Panc1 (cell line): ENCODE measurements at regions not wholly inside any gene's neighbourhood (a gene's known extent, or its start where the extent isn't known, plus 50 kb on each side); places are given as distances from the start of the nearest gene placed in this dataset.

Experiments used
- ATAC-seq: fragments of 200-7000 bp; cut with Tn5 transposase; 2 replicates; pipeline ENCODE4 v1.9.1; 2020; ENCODE audit warnings: mild to moderate bottlenecking, moderate library complexity
- BruUV-seq: library from RNA; stranded (reverse); fragments of 400-500 nt; replicated peaks from 2 replicates; lab custom pipeline; 2021; lab: Mats Ljungman, UMichigan
- CTCF ChIA-PET: fragments of 300-600 bp; sonication (Branson Sonifier 250); formaldehyde crosslinking; loops from one replicate; lab custom pipeline; 2022; ENCODE audit warnings: antibody characterized with exemption; lab: Charles Lee
- POLR2A ChIA-PET: fragments of 300-600 bp; sonication (Branson Sonifier 250); formaldehyde crosslinking; loops from one replicate; lab custom pipeline; 2022; ENCODE audit warnings: antibody characterized with exemption; lab: Charles Lee
- DNase-seq: peaks from one replicate; pipeline ENCODE4 v3.0.0-alpha.2; 2010; ENCODE audit warnings: low read depth, low spot score
- H3K27ac ChIP-seq: 2 replicates; pipeline ENCODE4 v1.5.1; 2011; ENCODE audit warnings: mild to moderate bottlenecking, low read length, inconsistent platforms
- H3K27me3 ChIP-seq: fragments of 200-500 bp; sonication (Bioruptor generic); 2 replicates; pipeline ENCODE4 v1.6.0; 2014; ENCODE audit warnings: low read length, inconsistent platforms; ENCODE audit not compliant: control insufficient read depth, insufficient read depth
- H3K36me3 ChIP-seq: fragments of 200-500 bp; sonication (Bioruptor generic); 2 replicates; pipeline ENCODE4 v1.5.1; 2014; ENCODE audit warnings: inconsistent platforms, mild to moderate bottlenecking, low read length, moderate library complexity; ENCODE audit not compliant: control insufficient read depth, insufficient read depth
- H3K4me1 ChIP-seq: 2 replicates; pipeline ENCODE4 v1.5.1; 2011; ENCODE audit warnings: inconsistent platforms, mild to moderate bottlenecking, low read length, moderate library complexity; ENCODE audit not compliant: control insufficient read depth, insufficient read depth
- H3K4me3 ChIP-seq, 2 experiments: 2 replicates each; pipeline ENCODE4 v1.5.1; 2011 to 2012; ENCODE audit warnings: low read depth in 2 of 2, low read length in 2 of 2, mild to moderate bottlenecking in 2 of 2, inconsistent platforms in 1 of 2, moderate library complexity in 1 of 2
- H3K9me3 ChIP-seq: fragments of 200-500 bp; sonication (Bioruptor generic); 2 replicates; pipeline ENCODE4 v1.5.1; 2014; ENCODE audit warnings: low read depth, mild to moderate bottlenecking, inconsistent platforms, low read length, moderate library complexity; ENCODE audit not compliant: control insufficient read depth, insufficient read depth
- CTCF ChIP-seq: fragments of 450-650 bp; IDR thresholded peaks from 2 replicates; pipeline ENCODE4 v1.5.1; 2017; ENCODE audit warnings: mild to moderate bottlenecking
- POLR2AphosphoS5 ChIP-seq: IDR thresholded peaks from 2 replicates; pipeline ENCODE4 v1.6.1; 2012; ENCODE audit warnings: mild to moderate bottlenecking, low read depth, low read length, moderate library complexity
- REST ChIP-seq, 2 experiments: IDR thresholded peaks; 2 replicates each; pipeline ENCODE4 v1.6.1; 2011 to 2012; ENCODE audit warnings: low read depth in 2 of 2, control low read depth in 1 of 2, low read length in 1 of 2, mild to moderate bottlenecking in 1 of 2, moderate library complexity in 1 of 2; ENCODE audit not compliant: insufficient read depth in 1 of 2
- SIN3A ChIP-seq: IDR thresholded peaks from 2 replicates; pipeline ENCODE4 v1.6.1; 2012; ENCODE audit warnings: low read depth, mild to moderate bottlenecking, low read length, moderate library complexity, borderline replicate concordance; ENCODE audit not compliant: insufficient read depth
- TCF7L2 ChIP-seq: IDR thresholded peaks from 2 replicates; pipeline ENCODE4 v1.6.1; 2011; ENCODE audit warnings: mild to moderate bottlenecking, low read depth, low read length, inconsistent platforms
- in situ Hi-C: cut with HindIII; loops from 2 replicates; pipeline ENCODE4 v1.10.0; 2016; ENCODE audit warnings: low sequenced_read_pairs, low pct_unique_long_range_greater_than_20kb
- intact Hi-C: fragments of 100-400 bp; cut with micrococcal nuclease; formaldehyde crosslinking; loops from one replicate; pipeline ENCODE4 v1.10.0; 2022; ENCODE audit not compliant: unreplicated experiment

GRCh38 chr13:80134346-80134745 is 206.6 kb downstream of the SPRY2 start:
- ATAC-seq (no peak), DNase-seq (no peak)
- Histone ChIP-seq H3K27ac (peak overlapping the region; percentile 89), H3K36me3 (no peaks in the 10 kb centered on the region), H3K27me3 (no peaks in the 10 kb centered on the region), H3K4me1 (peaks cover 20% of the 10 kb centered on the region), H3K9me3 (no peaks in the 10 kb centered on the region), H3K4me3 (no peak overlapping the region; a peak in 1 of 4 replicates)
- in situ Hi-C loops (no loop called here), intact Hi-C loops (loop anchor here (10.0 kb wide), 2 partner anchors 110 to 200 kb away; no protein-coding TSS in a partner anchor)
- CTCF ChIA-PET: no interaction called here
- TF ChIP-seq CTCF (no peak), SIN3A (no peak), TCF7L2 (no peak), REST (IDR thresholded peaks at IDR 0.05; ENCODE audit: insufficient read depth in 1 of 2, low read depth in 2 of 2, low read length in 1 of 2) (no peak), POLR2AphosphoS5 (no peak)
- POLR2A ChIA-PET: no interaction called here
- BruUV-seq: no TSS peak

GRCh38 chr13:80133631-80134261 is 207.2 kb downstream of the SPRY2 start:
- CTCF ChIA-PET: no interaction called here
- BruUV-seq: no TSS peak
- in situ Hi-C loops: no loop called here

More at GRCh38 chr13:80133631-80134261, 207.2 kb downstream of the SPRY2 start:
- Histone ChIP-seq H3K9me3 (no peaks in the 10 kb centered on the region), H3K4me1 (peaks cover 20% of the 10 kb centered on the region), H3K27me3 (no peaks in the 10 kb centered on the region), H3K27ac (peak overlapping the region; percentile 89), H3K4me3 (peak overlapping the region in 1 of 2 experiments; percentile 57; a peak in 2 of 4 replicates), H3K36me3 (no peaks in the 10 kb centered on the region)
- DNase-seq (no peak), ATAC-seq (peak; percentile 22; the same call in 1 of the 2 replicates)
- POLR2A ChIA-PET: no interaction called here
- TF ChIP-seq TCF7L2 (no peak), SIN3A (no peak), CTCF (no peak), REST (IDR thresholded peaks at IDR 0.05; ENCODE audit: insufficient read depth in 1 of 2, low read depth in 2 of 2, low read length in 1 of 2) (no peak), POLR2AphosphoS5 (no peak)
- intact Hi-C loops: loop anchor here (10.0 kb wide), 2 partner anchors 109 to 201 kb away; no protein-coding TSS in a partner anchor
